ENCODE measurements at regions not wholly inside any gene's neighbourhood (a gene's known extent, or its start where the extent isn't known, plus 50 kb on each side); places are given as distances from the start of the nearest gene placed in this dataset.

GRCh38 chr1:87897481-87897880 lies 568.8 kb downstream of the LMO4 start:
- Mint-ChIP-seq H3K4me3 (no peak overlapping the region), H3K4me1 (peaks cover 6% of the 10 kb centered on the region; the same call in 1 of the 2 replicates), H3K27ac (no peak overlapping the region), H3K36me3 (0 out of 2 replicates have a peak, but pooled peaks cover 2% of the 10 kb centered on the region), H3K27me3 (ENCODE audit: low read depth) (no peaks in the 10 kb centered on the region), H3K9me3 (no peaks in the 10 kb centered on the region)
- ATAC-seq (no peak), DNase-seq (ENCODE audit: low spot score) (no peak)
- ChIA-PET POLR2A (no interaction called here), CTCF (no interaction called here)
- TF ChIP-seq NFATC4 (CRISPR knock-in tag; IDR thresholded peaks at IDR 0.05) = no peak
- no peak for TF ChIP-seq RORB (CRISPR knock-in tag; IDR thresholded peaks at IDR 0.05)
- no peak for TF ChIP-seq CREB1 (CRISPR knock-in tag; IDR thresholded peaks at IDR 0.05)
- TF ChIP-seq, protein P1, sequence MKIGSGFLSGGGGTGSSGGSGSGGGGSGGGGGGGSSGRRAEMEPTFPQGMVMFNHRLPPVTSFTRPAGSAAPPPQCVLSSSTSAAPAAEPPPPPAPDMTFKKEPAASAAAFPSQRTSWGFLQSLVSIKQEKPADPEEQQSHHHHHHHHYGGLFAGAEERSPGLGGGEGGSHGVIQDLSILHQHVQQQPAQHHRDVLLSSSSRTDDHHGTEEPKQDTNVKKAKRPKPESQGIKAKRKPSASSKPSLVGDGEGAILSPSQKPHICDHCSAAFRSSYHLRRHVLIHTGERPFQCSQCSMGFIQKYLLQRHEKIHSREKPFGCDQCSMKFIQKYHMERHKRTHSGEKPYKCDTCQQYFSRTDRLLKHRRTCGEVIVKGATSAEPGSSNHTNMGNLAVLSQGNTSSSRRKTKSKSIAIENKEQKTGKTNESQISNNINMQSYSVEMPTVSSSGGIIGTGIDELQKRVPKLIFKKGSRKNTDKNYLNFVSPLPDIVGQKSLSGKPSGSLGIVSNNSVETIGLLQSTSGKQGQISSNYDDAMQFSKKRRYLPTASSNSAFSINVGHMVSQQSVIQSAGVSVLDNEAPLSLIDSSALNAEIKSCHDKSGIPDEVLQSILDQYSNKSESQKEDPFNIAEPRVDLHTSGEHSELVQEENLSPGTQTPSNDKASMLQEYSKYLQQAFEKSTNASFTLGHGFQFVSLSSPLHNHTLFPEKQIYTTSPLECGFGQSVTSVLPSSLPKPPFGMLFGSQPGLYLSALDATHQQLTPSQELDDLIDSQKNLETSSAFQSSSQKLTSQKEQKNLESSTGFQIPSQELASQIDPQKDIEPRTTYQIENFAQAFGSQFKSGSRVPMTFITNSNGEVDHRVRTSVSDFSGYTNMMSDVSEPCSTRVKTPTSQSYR (CRISPR knock-in tag; IDR thresholded peaks at IDR 0.05) = no peak
- TF ChIP-seq, protein P2, sequence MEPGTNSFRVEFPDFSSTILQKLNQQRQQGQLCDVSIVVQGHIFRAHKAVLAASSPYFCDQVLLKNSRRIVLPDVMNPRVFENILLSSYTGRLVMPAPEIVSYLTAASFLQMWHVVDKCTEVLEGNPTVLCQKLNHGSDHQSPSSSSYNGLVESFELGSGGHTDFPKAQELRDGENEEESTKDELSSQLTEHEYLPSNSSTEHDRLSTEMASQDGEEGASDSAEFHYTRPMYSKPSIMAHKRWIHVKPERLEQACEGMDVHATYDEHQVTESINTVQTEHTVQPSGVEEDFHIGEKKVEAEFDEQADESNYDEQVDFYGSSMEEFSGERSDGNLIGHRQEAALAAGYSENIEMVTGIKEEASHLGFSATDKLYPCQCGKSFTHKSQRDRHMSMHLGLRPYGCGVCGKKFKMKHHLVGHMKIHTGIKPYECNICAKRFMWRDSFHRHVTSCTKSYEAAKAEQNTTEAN (CRISPR knock-in tag; IDR thresholded peaks at IDR 0.05) = no peak
- no peak for TF ChIP-seq ERG (CRISPR knock-in tag; IDR thresholded peaks at IDR 0.05)

GRCh38 chr1:87898431-87898830 lies 569.8 kb downstream of the LMO4 start:
- Mint-ChIP-seq H3K9me3 (no peaks in the 10 kb centered on the region), H3K4me1 (peaks cover 13% of the 10 kb centered on the region), H3K27ac (no peak overlapping the region), H3K4me3 (no peak overlapping the region), H3K27me3 (ENCODE audit: low read depth) (no peaks in the 10 kb centered on the region), H3K36me3 (0 out of 2 replicates have a peak, but pooled peaks cover 2% of the 10 kb centered on the region)
- ATAC-seq (no peak), DNase-seq (ENCODE audit: low spot score) (no peak)
- ChIA-PET POLR2A (interaction anchor here (0.5 kb wide), 1 partner anchor 142 kb away, joined by 3 read pairs; no protein-coding TSS in a partner anchor), CTCF (no interaction called here)
- TF ChIP-seq, protein P3, sequence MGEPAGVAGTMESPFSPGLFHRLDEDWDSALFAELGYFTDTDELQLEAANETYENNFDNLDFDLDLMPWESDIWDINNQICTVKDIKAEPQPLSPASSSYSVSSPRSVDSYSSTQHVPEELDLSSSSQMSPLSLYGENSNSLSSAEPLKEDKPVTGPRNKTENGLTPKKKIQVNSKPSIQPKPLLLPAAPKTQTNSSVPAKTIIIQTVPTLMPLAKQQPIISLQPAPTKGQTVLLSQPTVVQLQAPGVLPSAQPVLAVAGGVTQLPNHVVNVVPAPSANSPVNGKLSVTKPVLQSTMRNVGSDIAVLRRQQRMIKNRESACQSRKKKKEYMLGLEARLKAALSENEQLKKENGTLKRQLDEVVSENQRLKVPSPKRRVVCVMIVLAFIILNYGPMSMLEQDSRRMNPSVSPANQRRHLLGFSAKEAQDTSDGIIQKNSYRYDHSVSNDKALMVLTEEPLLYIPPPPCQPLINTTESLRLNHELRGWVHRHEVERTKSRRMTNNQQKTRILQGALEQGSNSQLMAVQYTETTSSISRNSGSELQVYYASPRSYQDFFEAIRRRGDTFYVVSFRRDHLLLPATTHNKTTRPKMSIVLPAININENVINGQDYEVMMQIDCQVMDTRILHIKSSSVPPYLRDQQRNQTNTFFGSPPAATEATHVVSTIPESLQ (CRISPR knock-in tag; IDR thresholded peaks at IDR 0.05) = no peak
- TF ChIP-seq ZBTB21 (CRISPR knock-in tag; IDR thresholded peaks at IDR 0.05; ENCODE audit: borderline replicate concordance) (no peak), TCF7 (CRISPR knock-in tag; IDR thresholded peaks at IDR 0.05; ENCODE audit: low read depth) (no peak), IRF2 (CRISPR knock-in tag; IDR thresholded peaks at IDR 0.05; ENCODE audit: borderline replicate concordance, low read depth) (no peak), TEAD4 (CRISPR knock-in tag; IDR thresholded peaks at IDR 0.05) (no peak), EMX1 (CRISPR knock-in tag; IDR thresholded peaks at IDR 0.05) (no peak), NR2C2 (CRISPR knock-in tag; IDR thresholded peaks at IDR 0.05) (no peak), MLX (CRISPR knock-in tag; IDR thresholded peaks at IDR 0.05) (no peak), ZNF219 (CRISPR knock-in tag; IDR thresholded peaks at IDR 0.05; ENCODE audit: borderline replicate concordance) (no peak), CDX4 (CRISPR knock-in tag; IDR thresholded peaks at IDR 0.05; ENCODE audit: borderline replicate concordance) (no peak), NFE2L1 (CRISPR knock-in tag; IDR thresholded peaks at IDR 0.05) (no peak), ZNF121 (CRISPR knock-in tag; IDR thresholded peaks at IDR 0.05) (no peak), ZNF671 (CRISPR knock-in tag; IDR thresholded peaks at IDR 0.05) (no peak), RORB (CRISPR knock-in tag; IDR thresholded peaks at IDR 0.05) (no peak), ZNF138 (CRISPR knock-in tag; conservative IDR thresholded peaks at IDR 0.05) (no peak)
- TF ChIP-seq, protein P4, sequence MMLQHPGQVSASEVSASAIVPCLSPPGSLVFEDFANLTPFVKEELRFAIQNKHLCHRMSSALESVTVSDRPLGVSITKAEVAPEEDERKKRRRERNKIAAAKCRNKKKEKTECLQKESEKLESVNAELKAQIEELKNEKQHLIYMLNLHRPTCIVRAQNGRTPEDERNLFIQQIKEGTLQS (CRISPR knock-in tag; conservative IDR thresholded peaks at IDR 0.05) = no peak
- TF ChIP-seq, protein P2 (CRISPR knock-in tag; IDR thresholded peaks at IDR 0.05) = no peak
- TF ChIP-seq, protein P5, sequence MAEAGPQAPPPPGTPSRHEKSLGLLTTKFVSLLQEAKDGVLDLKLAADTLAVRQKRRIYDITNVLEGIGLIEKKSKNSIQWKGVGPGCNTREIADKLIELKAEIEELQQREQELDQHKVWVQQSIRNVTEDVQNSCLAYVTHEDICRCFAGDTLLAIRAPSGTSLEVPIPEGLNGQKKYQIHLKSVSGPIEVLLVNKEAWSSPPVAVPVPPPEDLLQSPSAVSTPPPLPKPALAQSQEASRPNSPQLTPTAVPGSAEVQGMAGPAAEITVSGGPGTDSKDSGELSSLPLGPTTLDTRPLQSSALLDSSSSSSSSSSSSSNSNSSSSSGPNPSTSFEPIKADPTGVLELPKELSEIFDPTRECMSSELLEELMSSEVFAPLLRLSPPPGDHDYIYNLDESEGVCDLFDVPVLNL (CRISPR knock-in tag; IDR thresholded peaks at IDR 0.05; ENCODE audit: borderline replicate concordance, low read depth) = no peak
- TF ChIP-seq, protein P6, sequence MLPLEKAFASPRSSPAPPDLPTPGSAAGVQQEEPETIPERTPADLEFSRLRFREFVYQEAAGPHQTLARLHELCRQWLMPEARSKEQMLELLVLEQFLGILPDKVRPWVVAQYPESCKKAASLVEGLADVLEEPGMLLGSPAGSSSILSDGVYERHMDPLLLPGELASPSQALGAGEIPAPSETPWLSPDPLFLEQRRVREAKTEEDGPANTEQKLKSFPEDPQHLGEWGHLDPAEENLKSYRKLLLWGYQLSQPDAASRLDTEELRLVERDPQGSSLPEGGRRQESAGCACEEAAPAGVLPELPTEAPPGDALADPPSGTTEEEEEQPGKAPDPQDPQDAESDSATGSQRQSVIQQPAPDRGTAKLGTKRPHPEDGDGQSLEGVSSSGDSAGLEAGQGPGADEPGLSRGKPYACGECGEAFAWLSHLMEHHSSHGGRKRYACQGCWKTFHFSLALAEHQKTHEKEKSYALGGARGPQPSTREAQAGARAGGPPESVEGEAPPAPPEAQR (CRISPR knock-in tag; IDR thresholded peaks at IDR 0.05) = no peak
